ENCODE measurements at regions not wholly inside any gene's neighbourhood (a gene's known extent, or its start where the extent isn't known, plus 50 kb on each side); places are given as distances from the start of the nearest gene placed in this dataset.
"Not testable (repeated sequence)": the region's sequence is repeated elsewhere in the genome, so short reads cannot be mapped to it uniquely, and the experiment has no call there.

GRCh38 chr3:181530584-181530983, 181.1 kb upstream of the SOX2 start:
- no peaks in the 10 kb centered on the region for H3K4me1 Mint-ChIP-seq (ENCODE audit: low read depth)
- H3K36me3 Mint-ChIP-seq (ENCODE audit: low read depth): no peaks in the 10 kb centered on the region
- no peak overlapping the region for H3K4me3 Mint-ChIP-seq
- no peak overlapping the region for H3K27ac Mint-ChIP-seq
- DNase-seq: no peak
- H3K27me3 Mint-ChIP-seq: no peaks in the 10 kb centered on the region
- peaks cover 27% of the 10 kb centered on the region for H3K9me3 Mint-ChIP-seq

DNA sequence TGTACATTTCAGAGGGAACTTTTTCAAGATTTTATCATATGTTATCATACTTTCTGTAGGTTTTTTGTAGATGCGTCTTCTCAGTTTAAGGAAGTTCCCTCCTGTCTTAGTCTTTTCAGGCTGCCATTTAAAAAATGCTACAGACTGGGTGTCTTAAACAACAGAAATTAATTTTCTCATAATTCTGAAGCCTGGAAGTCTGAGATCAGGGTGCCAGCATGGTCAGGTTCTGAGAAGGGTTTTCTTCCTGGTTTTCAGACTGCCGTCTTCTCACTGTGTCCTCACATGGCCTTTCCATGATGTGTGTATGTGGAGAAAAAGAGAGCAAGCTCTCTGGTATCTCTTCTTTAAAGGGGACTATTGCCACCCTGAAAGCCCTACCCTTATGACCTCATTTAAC, 189.9 kb upstream of the SOX2 start:
- Mint-ChIP-seq H3K36me3 (ENCODE audit: low read depth) (no peaks in the 10 kb centered on the region), H3K27me3 (no peaks in the 10 kb centered on the region), H3K4me1 (ENCODE audit: low read depth) (no peaks in the 10 kb centered on the region), H3K4me3 (no peak overlapping the region), H3K27ac (no peak overlapping the region), H3K9me3 (peaks cover 39% of the 10 kb centered on the region)
- no peak for DNase-seq

DNA sequence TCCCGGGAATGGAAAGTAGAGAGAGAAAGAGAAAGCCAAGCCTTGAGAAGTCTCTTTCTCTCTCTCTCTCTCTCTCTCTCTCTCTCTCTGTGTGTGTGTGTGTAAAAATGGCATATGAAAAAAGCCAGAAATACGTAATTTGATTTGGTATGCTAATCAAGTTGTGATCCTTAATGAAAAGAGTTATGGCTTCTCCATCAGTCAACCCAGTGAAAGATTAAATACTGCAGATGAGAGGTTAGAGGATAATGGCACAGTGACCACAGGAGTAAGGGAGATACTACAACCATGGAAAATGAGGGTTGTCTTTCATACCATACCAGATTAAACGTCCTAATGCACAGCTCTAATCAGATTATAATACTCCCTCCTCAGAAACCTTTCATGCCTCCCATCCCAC, 193.5 kb upstream of the SOX2 start:
- Mint-ChIP-seq H3K36me3 (ENCODE audit: low read depth) (no peaks in the 10 kb centered on the region), H3K27ac (no peak overlapping the region), H3K9me3 (peaks cover 37% of the 10 kb centered on the region), H3K27me3 (no peaks in the 10 kb centered on the region), H3K4me1 (ENCODE audit: low read depth) (no peaks in the 10 kb centered on the region), H3K4me3 (no peak overlapping the region)
- DNase-seq: no peak

DNA sequence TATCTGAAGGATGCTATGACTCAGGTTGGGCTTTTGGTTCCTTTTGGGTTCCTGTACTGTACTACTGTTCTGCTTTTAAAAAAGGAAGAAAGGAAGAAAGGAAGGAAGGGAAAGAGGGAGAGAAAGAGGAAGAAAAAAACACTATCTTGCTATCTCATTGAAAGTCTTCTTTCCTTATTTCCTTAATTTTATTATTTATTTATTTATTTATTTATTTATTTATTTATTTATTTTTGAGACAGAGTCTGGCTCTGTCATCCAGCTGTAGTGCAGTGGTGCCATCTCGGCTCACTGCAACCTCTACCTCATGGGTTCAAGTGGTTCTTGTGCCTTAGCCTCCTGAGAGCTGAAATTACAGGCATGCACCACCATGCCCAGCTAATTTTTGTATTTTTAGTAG, 198.9 kb upstream of the SOX2 start:
- no peak for DNase-seq
- Mint-ChIP-seq H3K27me3 (no peaks in the 10 kb centered on the region), H3K4me3 (no peak overlapping the region)

GRCh38 chr3:181510500-181510899, 201.2 kb upstream of the SOX2 start:
- no peak for DNase-seq
- H3K27ac Mint-ChIP-seq: no peak overlapping the region
- no peaks in the 10 kb centered on the region for H3K36me3 Mint-ChIP-seq (ENCODE audit: low read depth)
- no peaks in the 10 kb centered on the region for H3K4me1 Mint-ChIP-seq (ENCODE audit: low read depth)
- H3K27me3 Mint-ChIP-seq: no peaks in the 10 kb centered on the region
- no peak overlapping the region for H3K4me3 Mint-ChIP-seq
- peaks cover 35% of the 10 kb centered on the region for H3K9me3 Mint-ChIP-seq

More for the DNA sequence above, 198.9 kb upstream of the SOX2 start:
- Mint-ChIP-seq H3K4me1 (ENCODE audit: low read depth) (no peaks in the 10 kb centered on the region), H3K36me3 (ENCODE audit: low read depth) (no peaks in the 10 kb centered on the region), H3K27ac (no peak overlapping the region), H3K9me3 (peaks cover 40% of the 10 kb centered on the region)

- no peak for DNase-seq
- no peaks in the 10 kb centered on the region for H3K27me3 Mint-ChIP-seq
- no peak overlapping the region for H3K27ac Mint-ChIP-seq
- H3K36me3 Mint-ChIP-seq (ENCODE audit: low read depth): no peaks in the 10 kb centered on the region
- peaks cover 4% of the 10 kb centered on the region for H3K9me3 Mint-ChIP-seq
- no peak overlapping the region for H3K4me3 Mint-ChIP-seq
- H3K4me1 Mint-ChIP-seq (ENCODE audit: low read depth): no peaks in the 10 kb centered on the region
These were observed 214.4 kb upstream of the SOX2 start for GRCh38 chr3:181497358-181497757.

DNA sequence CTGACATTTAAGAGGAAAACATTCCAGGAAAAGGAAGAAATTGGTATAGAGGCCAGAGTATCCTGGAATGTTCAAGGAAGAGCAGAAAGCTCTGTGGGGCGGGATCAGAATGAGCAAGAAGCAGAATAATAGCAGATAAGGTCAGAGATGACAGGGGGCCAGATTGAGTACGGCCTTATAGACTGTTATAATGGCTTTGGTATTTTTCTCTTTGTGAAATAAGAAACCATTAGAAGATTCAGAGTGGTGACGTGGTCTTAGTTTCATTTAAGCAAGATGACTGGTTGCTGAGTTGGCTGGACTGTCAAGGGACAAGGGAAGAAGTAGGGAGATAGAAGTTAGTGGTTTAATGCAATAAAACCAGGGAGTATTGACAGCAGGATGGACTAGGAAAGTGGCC, 218.3 kb upstream of the SOX2 start:
- Mint-ChIP-seq H3K9me3 (peaks cover 4% of the 10 kb centered on the region), H3K27ac (no peak overlapping the region), H3K27me3 (no peaks in the 10 kb centered on the region), H3K4me3 (no peak overlapping the region), H3K4me1 (ENCODE audit: low read depth) (no peaks in the 10 kb centered on the region), H3K36me3 (ENCODE audit: low read depth) (no peaks in the 10 kb centered on the region)
- DNase-seq: no peak

DNA sequence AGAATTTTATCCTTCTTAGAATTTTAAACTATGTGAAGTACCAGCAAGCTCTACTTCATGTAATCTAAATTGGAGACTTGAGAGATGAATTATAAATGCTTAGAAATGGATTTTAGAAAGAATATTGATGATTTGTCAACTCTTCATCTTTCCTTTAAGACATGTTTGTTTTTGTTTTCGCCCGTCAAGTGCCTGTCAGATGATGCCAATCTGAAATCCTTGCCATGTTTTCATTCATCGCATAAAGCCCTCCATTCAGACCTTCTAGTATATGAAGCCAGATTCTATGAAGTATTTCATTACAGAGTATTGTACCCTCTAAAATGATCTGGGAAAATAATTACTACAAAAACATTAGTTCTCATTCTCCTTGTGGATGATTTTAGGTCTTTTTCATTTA, 223.2 kb upstream of the SOX2 start:
- H3K27ac Mint-ChIP-seq: no peak overlapping the region
- H3K4me1 Mint-ChIP-seq (ENCODE audit: low read depth): no peaks in the 10 kb centered on the region
- no peaks in the 10 kb centered on the region for H3K27me3 Mint-ChIP-seq
- H3K4me3 Mint-ChIP-seq: no peak overlapping the region
- peaks cover 15% of the 10 kb centered on the region for H3K9me3 Mint-ChIP-seq
- no peak for DNase-seq
- no peaks in the 10 kb centered on the region for H3K36me3 Mint-ChIP-seq (ENCODE audit: low read depth)

DNA sequence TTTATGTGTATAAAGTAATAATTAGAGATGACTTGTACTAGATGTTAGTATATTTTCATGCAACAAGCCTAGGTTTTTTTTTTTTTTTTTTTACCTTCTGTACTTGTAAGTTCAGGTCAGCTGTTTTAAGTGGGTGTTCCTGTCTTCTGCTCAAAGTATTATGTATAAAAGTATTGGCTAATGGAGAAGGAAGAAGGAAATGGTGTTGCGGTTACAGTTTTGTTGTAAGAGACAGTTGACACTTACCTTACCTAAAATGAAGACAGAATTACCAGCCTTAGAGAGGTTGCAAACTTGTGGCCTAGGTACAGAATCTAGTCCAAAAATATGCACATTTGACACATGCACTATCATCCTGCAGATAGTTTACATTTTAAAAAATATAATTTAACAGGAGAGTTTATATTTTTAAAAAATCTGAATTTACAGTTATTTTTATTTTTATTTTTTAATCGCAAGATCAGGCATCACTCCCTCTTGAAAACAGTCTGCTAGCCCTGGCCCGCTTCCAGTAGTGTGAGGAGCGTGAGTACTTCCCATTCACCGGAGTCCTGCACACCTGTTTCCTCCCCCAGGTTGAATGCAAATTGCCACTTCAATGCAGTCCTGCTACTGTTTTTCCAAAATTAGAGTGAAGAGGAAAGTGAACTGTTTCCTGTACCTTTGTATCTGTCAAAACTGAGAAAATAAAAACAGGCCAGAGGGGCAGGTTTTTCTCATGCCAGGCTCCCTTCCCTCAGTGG, 224.3 kb upstream of the SOX2 start:
- no peaks in the 10 kb centered on the region for H3K27me3 Mint-ChIP-seq
- no peaks in the 10 kb centered on the region for H3K36me3 Mint-ChIP-seq (ENCODE audit: low read depth)
- no peaks in the 10 kb centered on the region for H3K4me1 Mint-ChIP-seq (ENCODE audit: low read depth)

DNA sequence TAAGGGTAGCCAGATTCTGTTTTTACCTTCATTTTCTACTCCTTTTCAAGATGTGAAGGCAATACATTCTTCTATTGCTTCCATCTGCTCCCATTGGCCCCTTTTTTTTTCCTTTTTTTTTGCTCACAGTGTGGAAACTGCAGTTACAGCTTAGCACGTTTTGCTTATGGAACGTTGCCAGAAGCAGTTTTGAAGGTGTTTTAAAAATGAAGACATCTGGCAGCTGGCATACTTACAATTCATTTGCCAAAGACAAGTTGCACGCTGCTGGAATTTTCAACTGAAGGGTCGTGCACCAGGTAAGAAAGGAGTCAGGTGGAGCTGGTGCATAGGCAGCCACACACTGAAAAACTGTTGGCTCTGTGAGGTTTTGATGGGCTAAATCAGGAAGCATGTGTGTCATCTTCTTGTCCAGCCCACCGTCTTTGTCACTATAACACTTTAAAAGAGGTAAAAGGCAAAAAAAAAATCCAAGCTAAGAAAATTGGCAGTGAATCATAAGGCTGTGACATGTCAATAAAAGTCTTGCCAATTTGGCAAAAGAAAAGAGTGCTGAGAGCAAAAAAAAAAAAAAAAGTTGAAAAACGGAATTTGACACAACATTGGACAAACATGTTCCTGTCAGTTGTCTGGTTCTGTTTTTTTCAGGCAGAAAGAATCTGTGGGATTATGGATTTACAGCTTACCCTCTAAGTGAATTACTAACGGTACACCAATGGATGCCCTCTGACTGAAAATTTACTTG, 225.4 kb upstream of the SOX2 start:
- Mint-ChIP-seq H3K27ac (no peak overlapping the region), H3K4me3 (no peak overlapping the region)

More for the DNA sequence above, 224.3 kb upstream of the SOX2 start:
- Mint-ChIP-seq H3K9me3 (peaks cover 19% of the 10 kb centered on the region), H3K4me3 (no peak overlapping the region), H3K27ac (no peak overlapping the region)
- DNase-seq: no peak

GRCh38 chr3:181484026-181484425, 227.7 kb upstream of the SOX2 start:
- H3K27ac Mint-ChIP-seq: no peak overlapping the region
- peaks cover 30% of the 10 kb centered on the region for H3K9me3 Mint-ChIP-seq
- H3K4me1 Mint-ChIP-seq (ENCODE audit: low read depth): no peaks in the 10 kb centered on the region
- H3K4me3 Mint-ChIP-seq: no peak overlapping the region
- H3K36me3 Mint-ChIP-seq (ENCODE audit: low read depth): no peaks in the 10 kb centered on the region
- H3K27me3 Mint-ChIP-seq: no peaks in the 10 kb centered on the region
- no peak for DNase-seq

More for the DNA sequence above, 225.4 kb upstream of the SOX2 start:
- Mint-ChIP-seq H3K36me3 (ENCODE audit: low read depth) (no peaks in the 10 kb centered on the region), H3K27me3 (no peaks in the 10 kb centered on the region), H3K9me3 (peaks cover 22% of the 10 kb centered on the region), H3K4me1 (ENCODE audit: low read depth) (no peaks in the 10 kb centered on the region)
- no peak for DNase-seq

DNA sequence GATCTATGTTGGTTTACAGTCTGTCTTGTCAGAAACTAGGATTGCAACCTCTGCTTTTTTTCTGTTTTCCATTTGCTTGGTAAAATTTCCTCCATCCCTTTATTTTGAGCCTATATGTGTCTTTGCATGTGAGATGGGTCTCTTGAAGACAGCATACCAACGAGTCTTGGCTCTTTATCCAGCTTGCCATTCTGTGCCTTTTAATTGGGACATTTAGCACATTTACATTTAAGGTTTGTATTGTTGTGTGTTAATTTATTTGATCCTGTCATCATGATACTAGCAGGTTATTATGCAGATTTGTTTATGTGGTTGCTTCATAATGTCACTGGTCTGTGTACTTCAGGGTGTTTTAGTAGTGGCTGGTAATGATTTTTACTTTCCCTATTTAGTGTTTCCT, 236.6 kb upstream of the SOX2 start:
- not testable (repeated sequence) for H3K4me1 Mint-ChIP-seq (ENCODE audit: low read depth); H3K4me3 Mint-ChIP-seq; H3K27me3 Mint-ChIP-seq; H3K36me3 Mint-ChIP-seq (ENCODE audit: low read depth); H3K27ac Mint-ChIP-seq; DNase-seq
- H3K9me3 Mint-ChIP-seq: peaks cover 34% of the 10 kb centered on the region

- no peak for DNase-seq
- H3K27ac Mint-ChIP-seq: no peak overlapping the region
- no peaks in the 10 kb centered on the region for H3K27me3 Mint-ChIP-seq
- no peaks in the 10 kb centered on the region for H3K4me1 Mint-ChIP-seq (ENCODE audit: low read depth)
- no peak overlapping the region for H3K4me3 Mint-ChIP-seq
- H3K36me3 Mint-ChIP-seq (ENCODE audit: low read depth): no peaks in the 10 kb centered on the region
- H3K9me3 Mint-ChIP-seq: peaks cover 18% of the 10 kb centered on the region
These were observed 241.4 kb upstream of the SOX2 start for GRCh38 chr3:181470349-181470748.

DNA sequence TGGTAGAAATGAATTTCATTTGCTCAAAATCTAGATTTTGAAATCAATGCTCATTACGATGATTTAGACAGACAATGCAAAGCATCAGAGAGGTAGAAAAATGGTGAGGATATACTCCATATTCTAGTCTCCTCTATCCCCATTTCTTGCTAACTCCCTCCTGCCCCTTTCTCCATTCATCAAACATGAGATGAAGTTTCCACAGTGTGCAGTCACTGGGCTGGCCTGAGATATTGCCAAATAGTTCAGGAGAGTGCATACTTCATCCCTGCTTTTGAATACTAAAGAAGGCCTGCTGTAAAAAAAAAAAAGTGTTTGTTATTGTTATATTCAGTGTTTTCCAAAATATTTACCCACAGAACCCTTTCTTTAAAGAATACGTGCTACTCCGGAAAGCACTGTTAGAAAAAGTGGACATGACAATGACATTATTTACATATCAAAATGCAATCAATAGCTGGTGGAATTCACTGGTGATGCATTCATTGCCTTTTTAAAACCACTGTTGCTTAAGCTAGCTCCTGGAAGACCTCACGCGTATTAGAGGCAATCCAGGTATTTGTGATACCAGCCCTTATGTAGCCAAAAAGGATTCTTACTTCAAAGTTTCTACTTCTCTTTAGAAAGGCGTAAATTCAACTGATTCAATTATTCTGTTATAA, 247.6 kb upstream of the SOX2 start:
- Mint-ChIP-seq H3K4me3 (no peak overlapping the region), H3K9me3 (no peaks in the 10 kb centered on the region), H3K27ac (no peak overlapping the region), H3K4me1 (ENCODE audit: low read depth) (no peaks in the 10 kb centered on the region), H3K36me3 (ENCODE audit: low read depth) (no peaks in the 10 kb centered on the region), H3K27me3 (no peaks in the 10 kb centered on the region)
- DNase-seq: no peak

DNA sequence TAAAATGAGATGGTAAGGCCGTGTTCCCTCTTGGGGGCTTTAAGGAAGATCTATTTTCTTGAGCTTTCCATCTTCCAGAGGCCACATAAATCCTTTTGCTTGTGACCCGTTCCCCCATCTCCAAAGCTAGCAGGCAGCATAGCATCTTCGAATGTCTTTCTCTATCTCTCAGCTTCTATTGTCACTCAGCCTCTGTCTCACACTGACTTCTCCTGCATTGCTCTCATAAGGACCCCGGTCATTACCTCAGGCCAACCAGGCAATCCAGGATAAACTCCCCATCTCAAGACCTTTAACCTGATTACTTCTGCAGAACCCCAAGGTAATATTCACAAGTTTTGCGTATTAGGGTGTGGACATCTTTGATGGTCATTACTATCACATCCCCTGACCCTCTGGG, 250.3 kb upstream of the SOX2 start:
- DNase-seq: no peak
- H3K36me3 Mint-ChIP-seq (ENCODE audit: low read depth): no peaks in the 10 kb centered on the region
- H3K27me3 Mint-ChIP-seq: no peaks in the 10 kb centered on the region
- H3K27ac Mint-ChIP-seq: no peak overlapping the region
- no peaks in the 10 kb centered on the region for H3K4me1 Mint-ChIP-seq (ENCODE audit: low read depth)
- H3K4me3 Mint-ChIP-seq: no peak overlapping the region
- peaks cover 3% of the 10 kb centered on the region for H3K9me3 Mint-ChIP-seq

All from activated T-cell treated with anti-CD3 and anti-CD28 coated beads, Interleukin-2, amount 50 U/mL, for 24 hours (primary cell).